ENCODE measurements at regions not wholly inside any gene's neighbourhood (a gene's known extent, or its start where the extent isn't known, plus 50 kb on each side); places are given as distances from the start of the nearest gene placed in this dataset.

DNA sequence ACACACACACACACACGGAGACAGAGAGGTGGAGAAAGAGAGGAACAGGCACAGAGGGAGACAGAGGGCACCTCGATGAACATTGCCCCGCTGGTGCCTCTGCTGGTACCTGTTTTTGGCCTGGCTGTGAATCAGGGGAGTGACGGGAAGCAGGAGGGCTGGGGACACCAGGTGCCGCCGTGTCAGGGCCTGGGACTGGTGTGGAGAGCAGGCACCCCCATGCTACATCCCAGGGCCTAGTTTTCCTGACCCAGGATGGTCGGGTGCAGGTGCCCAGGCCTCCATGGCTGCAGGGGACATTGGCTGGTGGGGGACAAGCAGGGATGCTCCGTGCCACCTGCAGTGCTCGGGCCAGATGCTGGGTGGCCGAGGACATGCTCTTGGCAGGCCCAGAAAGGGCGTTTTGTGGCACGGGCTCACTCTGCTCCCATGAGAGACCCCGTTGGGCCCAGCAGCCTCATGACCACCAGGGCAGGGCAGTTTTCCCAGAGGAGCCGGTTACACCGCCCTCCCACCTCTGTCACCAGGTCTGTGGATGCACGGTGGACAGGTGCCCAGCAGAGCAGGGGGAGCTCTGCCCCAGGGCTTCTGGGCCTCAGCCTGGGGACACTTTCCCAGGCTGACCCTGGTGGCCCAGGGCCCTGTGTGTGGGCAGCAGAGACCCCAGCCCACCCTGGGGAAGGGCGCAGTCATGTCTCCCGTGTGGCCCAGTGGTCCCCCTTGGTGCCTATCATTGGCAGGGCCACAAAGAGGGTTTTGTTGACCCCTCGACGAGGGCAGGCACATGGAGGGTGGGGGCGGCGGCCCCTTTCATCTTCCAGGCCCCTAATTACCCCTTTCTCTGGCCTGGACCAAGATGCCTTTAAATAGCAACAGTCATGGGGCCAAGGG, 207.5 kb upstream of the RTL1 start:
- no peak for DNase-seq

DNA sequence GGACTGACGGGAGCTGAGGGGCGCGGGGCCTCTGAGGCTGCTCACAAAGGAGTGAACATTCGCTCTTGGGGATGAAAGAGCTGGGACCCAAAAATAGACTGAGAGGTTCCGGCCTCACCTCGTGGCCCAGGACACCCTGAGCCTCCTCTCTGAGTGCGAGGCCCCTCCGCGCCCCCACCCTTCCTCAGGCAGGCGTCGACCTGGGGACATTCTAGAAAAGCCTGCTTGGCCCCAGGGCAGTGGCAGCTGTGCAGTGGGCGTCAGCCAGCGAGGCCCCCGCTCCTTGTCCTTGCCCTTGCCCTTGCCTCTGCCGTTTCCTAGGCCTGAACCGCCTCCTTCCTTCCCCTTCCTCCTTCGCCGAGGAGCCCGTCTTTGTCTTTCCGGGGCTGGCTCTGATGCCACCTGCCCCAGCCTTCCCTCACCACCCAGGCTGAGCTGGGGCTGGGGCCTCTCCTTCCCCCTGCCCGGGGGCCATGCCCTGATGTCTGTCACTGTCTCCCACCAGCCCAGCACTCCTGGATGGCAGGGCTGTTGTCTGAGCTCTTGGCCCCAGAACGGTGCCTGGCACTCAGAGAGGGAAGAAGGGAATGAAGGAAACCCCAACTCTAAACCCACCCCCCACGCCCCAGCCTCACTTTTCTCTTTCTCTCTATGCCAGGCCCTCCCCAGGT, 208.2 kb upstream of the RTL1 start:
- no peak for DNase-seq

DNA sequence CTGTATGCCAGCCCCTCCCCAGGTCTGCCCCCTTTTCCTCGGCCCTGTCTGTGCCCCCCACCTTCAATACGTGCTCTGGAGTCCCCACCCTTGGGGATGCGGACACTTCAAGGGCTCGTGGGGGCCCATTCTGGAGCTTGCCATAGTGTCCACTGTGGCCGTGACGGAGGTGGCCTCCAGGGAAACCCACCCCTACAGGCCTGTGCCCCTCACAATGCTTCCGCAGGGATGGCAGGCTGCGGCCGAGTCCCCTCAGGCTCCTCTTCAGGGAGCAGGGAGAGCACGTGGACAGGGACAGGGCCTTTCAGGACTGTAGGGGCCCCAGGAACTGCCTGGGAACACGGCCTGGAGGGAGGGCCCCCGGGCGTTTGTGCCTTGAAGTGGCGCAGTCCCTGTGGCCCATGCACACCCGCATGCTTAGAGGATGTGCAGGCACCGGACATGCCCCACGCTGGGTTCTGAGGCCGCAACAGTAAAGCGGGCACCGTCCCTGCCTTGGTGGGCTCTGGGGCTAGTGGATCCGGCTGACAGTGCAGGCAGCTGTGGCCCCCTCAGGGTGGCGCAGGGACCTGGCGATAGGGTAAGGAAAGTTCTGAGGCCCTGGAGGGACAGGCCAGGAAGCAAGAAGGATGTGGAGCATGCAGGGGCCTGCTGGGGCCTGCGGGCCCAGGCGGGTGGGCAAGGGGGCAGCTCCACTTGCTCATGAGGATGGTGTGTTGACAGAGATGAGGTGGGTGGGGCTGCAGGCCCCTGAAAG, 209.0 kb upstream of the RTL1 start:
- no peak for DNase-seq

DNA sequence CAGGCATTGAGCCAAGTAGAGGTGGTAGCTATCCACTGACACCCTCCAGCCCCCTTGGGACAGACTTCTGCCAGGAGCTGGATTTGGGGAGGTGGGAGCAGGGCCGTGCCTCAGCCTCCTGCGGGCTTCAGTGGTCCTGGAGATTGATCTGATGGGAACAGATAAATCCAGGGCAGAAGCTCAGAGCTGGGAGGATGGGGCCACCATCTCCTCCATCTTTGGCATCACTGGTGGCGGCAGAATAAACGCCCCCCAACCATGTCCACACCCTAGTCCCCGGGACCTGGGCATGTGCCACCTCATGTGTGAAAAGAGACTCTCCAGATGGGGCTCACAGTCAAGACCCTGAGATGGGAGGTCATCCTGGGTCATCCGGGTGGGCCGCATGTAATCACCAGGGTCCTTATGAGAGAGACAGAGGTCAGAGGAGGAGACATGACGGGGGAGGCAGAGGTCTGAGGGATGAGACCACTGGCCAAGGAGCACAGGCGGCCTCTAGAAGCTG, 209.6 kb upstream of the RTL1 start:
- DNase-seq = no peak

DNA sequence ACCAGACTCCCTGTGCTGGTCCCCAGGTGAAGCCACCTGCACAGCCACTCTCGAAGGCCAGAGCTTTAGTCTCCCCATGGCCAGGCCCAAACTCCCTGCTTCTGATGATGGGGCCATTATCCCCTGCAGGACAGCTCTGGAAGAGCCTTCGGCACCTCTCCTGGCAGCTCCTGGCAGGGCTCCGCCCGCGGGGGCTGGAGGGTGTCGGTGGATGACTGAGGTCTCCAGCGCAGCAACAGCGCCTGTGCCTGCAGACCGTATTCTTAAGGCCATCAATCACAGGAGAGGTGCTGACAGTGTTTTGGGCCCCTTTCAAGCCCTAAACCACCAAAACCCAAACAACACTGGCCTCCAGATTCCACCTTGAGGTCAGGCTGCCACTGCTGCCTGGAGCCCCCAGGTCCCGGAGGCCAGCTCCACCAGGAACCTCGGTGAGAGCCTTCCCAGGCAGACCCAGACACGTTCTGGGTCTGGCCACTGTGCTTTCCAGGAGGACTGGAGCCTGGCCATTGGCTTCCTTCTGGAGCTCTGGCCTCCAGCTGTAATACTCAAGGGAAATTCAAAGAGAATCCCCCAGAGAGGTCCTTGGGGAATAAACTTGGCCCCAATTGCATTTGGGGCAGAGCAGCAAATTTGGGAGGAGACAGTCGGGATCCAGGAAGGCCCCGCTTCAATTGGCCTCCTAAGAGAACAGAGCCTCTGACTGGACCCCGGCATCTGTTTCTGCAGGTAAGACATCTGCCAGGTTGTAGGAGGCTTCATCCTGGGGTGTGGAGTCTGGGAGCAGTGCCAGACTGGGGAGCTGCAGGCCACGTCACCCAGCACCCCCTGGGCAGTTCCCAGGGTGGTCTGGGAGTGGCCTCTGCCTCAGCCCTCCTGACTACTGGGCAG, 210.6 kb upstream of the RTL1 start:
- DNase-seq = no peak

DNA sequence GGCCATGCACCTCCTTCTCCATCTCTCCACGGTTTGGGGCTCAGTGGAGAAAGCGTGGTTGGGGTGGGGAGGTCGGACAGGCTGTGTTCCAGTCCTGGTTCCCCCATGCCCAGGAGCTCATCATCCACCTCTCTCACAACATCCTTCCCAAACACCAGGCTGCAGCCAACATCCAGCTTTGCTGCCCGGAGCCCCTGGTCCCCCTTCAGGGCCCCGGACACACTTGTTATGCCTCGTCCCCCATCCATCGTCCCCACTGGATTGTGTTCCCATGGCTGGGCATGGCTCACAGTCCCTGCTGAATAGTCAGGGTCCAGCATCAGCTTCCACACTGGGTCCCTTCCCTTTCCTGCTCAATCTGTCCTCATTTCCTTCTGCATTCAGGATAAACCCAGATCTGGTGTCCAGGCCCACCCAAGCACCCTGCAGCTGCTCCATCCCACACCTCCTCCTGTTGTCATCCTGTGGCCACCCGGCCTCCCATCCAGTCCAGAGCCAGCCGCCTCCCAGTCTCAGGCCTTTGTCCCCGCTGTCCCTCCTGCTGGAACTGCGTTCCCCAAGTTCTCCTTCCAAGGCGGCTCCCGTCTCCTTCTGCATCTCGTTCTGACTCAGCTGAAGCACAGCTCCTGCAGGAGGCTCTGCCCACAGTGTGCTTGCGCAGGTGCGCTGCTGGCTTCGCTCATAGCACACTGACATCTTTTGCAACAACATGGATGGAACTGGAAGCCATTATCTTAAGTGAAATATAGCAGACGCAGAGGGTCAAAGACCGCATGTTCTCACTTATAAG, 211.4 kb upstream of the RTL1 start:
- DNase-seq = no peak

DNA sequence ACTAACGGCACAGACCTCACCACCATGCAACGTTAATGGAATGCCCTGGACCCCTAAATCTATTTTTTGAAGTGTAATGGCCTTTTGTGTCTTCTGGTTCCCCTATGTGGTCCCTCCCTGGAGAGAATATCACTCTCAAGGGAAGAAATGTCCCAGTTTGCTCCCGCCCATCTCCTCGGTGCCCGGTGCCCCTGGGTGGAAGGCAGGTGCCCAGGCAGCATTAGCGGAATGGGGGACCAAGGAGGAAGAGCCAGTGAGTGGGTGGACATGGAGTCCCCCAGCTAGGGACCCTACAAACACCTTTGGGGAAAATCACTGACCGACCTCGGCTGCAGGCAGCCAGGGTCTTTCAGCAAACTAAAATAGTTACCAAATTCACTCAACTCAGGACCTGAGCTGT, 212.1 kb upstream of the RTL1 start:
- DNase-seq = no peak

DNA sequence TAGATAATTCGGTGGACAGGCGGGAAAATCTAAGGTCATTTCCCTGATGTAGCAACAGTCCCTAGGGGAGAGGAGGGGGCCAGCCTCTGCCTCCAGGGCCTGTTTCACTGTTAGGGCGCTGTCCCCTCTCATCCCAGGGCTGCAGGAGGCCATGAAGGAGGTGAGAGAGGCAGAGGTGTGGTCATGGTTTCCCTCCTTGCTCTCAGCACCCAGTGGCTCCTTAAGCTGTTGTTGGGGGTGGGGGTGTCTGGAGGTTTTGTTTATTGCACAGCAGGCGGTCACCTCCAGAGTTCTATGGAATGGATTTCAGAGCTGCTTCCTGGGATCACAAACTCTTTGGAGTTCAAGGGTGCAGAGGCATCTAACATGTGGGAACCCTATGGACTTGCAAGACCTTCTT, 212.5 kb upstream of the RTL1 start:
- no peak for DNase-seq

DNA sequence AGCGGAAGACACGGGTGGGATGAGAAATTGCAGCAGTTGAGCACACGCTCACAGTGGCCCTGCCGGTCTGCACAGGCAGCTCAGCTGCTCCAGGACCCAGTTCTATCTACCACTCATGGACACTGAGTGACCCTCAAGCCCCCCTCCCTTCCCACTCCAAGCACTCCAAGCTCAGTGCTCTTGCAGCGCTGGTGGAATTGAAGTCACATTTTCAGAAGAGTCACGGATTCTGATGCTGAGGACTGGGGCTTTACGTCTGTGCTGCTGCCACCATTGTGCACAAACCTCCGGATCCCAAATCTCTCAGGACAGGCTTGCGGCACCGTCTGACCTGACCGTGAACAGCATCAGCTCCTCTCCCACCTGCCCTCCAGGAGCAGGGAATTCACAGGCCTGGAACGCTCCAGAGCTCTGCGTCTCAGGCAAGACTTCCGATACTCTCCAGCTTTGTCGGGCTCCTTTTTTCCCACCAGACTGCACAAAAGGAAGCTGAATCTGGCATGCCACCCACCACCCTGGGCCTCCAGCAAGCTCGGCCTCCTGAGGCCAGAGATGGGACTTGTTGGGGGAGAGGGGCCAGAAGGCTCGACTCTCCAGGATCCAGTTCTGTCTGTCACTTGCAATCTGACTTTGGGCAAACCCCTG, 213.1 kb upstream of the RTL1 start:
- DNase-seq = no peak

DNA sequence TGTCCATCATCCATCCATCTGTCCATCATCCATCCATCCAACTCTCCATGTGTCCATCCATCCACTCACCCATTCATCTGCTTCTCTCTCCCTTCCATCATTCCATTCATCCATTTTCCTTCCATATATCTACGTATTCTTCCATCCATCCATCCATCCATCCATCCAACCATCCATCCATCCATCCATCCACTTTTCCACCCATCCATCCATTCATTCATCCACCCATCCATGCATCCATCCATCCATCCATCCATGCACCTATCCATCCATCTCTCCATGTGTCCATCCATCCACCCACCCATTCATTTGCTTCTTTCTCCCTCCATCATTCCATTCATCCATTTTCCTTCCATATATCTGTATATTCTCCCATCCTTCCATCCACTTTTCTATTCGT, 214.0 kb upstream of the RTL1 start:
- no peak for DNase-seq

DNA sequence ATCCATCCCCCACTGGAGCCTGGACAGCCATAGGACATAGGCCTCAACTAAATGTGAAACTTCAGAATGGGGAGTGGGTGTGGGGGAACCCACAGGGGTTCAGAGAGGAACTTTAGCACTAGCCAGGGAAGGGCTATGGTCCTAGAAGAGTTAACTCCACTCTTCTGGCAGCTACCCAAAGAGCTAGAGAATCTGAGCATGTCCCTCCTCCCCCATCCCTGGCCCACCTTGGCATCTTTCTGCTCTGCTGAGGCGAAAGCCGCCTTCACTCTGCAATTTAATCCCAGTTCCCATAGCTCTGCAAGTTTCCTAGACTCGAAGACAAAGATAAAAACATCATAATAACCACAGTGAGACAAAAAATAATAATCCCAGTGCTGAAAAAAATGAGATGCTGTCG, 214.7 kb upstream of the RTL1 start:
- no peak for DNase-seq

DNA sequence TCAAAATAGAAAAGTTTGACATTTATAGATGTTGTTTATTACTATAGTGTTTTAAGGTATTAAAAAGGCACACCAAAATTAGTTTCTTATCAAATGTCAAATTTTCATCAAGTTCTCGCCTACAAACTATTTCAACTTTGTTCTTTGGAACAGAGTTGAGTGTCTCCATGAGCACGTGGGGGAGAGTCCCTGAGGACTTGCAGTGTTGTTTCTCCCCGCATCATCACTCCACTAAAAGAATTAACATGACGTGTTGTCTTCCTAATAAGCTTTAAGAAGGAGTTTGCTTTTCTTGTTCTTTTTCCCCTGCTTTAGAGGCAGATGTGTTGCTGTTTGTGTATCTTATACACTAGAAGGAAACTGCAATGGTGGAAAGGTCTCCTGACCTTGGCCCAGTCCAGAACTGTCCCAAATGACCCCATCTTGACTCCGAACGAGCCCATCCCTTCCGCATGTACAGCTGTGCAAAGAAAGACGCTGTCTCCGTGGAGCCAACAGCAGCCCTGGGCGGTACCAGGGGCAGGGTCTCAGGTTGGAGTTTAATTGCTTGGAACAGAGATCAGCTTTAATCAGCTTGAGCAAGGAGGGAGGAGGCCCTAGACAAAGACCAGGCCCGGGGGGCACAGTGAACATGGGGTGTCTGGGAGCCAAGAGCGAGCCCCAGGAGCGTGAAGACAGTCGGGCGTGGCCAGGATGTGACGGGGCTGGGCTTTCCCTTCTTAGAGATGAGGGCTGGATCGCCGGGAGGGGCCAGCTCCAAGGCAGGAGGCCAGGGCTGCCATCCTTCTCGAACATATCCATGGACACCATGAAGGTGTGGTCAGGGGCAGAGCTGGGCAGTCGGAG, 215.4 kb upstream of the RTL1 start:
- DNase-seq = no peak

DNA sequence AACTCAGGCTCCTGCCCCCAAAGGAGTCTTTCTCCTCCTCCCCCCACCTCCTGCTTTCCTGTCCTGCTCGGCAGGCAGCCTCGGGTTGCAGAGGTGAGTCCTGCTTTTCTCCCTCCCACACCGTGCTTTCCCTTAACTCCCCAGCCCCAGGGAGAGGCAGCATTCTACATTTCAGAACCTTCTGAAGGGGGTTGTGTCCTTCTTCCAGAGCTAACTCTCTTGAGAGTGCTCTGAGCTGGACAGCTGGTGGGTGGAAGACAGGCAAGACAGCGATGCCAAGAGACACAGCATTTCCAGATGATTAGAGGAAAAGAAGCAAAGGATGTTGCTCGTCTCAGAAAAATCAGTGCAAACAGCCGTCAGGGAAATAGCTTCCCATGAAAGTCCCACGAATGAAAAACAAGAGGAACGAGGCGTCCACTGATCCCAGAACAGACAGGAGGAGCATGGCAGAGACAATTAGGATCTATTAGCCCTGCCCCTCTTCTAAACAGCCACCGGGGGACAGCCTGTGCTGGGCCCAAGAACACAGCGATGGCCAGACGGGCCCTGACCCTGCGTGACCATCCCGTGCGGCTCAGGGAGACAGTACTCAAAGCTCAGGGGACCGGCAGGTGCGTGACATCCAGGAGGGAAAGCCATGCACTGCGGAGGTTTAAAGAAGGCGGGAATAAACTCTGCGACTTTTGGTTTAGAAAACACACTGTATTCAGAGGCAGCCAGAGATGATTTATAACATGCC, 216.5 kb upstream of the RTL1 start:
- no peak for DNase-seq

DNA sequence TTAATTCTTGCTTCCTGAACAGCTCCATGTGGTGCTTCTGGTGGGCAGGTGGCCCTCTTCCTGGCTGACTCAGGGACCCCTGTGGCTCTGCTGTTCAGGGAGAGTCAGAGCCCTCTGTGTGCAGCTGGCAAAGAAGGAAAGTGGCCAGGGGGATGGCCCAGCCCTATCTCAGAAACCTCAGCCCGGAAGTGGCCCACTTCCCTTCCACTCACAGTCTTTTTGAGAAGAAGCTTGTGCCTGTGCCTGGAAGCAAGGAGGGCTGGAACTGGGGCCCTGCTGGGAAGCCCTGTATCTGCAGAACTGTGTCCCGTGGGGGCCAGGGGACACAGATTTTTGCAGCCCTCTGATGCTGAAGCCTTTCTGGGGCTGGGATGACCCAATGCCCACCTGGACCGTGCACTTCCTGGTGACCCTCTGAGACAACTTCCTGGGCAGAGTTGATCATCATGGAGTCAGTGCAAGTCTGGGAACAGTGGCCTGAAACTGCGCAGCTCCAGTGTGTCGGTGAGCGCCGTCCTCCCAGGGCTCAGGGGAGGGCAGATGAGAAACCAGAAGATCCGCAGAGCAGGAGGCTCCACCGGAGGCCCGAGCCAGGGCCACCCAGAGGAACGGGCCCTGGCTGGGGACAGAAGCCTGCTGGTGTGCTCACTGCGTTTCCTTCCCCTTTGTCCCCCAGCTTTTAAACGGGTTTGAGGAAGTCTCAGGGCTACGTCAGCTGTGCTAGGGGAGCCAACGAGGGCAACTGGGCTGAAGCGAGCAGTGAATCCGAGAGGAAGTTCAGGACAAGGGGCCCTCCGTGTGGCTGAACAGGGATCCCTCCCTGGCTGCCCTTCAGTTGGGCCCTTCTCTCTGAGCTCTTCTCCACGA, 217.4 kb upstream of the RTL1 start:
- DNase-seq = no peak

DNA sequence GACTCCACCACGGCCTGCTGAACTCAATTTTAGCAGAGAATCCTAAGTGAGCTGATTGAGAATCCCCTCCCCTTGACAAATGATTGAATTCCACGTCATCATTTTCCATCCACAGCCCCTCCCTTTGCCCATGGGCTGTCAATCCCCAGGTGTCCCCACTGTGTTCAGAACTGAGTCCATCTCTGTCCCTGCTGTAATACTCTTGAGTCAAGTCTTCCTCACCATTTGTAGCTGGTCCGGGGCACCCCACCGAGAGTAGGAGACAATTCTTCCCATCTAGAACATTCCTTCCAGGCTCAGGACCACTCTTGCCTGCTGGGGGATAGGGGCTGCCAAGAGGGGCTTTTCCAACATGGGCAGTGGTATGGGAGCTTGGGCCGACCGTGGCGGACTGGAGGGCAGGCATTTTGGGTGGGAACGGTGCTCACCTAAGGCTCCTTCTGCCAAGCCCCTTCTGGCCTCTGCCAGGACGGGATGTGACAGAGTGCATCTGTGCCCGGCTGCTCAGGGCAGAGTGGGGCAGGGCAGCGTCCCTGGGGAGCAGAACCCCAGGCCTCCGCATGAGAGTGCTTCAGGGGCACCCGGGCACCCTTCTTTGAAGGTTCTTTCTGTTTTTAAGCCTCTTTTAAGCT, 218.1 kb upstream of the RTL1 start:
- DNase-seq = no peak

DNA sequence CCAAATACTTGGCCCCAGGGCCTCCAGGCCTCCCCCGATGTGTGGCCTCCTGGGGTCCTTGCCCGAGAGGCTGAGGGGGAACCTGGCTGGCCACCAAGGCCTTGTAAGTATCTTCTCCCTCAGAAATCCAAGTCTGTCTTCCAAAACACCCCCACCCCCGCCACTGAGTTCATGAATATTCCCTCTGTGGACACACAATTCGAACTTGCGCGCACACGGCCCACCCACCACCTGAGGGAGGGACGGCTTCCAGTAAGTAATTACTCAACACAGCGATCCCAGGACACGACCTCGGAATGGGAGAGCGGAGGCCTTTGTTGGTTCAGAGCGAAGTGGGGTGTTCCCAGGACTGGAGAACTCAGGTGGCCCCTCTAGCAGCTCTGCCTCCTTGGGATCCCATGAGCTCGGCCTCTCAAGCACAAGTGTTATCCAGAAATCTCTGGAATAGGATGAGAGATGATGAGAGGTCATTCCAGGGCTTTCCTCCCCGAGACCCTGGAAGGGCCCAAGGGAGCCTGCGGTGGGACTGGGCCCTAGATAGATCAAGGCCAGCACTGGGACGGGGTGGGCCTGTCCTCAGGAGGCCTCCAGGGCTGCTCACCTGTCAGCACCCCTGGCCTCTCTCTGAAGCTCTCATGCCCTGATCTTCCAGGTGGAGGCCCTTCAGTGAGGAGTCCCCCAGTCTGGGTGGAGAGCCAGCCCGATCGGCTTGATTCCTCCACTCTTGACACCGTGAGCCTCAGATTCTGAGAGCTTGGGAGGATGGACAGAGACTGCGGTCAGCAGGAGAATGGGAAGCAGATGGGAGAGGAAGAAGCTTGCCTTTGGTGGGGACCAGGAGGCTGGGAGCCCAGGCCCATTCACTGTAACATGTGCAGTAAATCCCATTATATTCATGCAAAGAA, 219.0 kb upstream of the RTL1 start:
- no peak for DNase-seq
